ENCODE measurements at regions not wholly inside any gene's neighbourhood (a gene's known extent, or its start where the extent isn't known, plus 50 kb on each side); places are given as distances from the start of the nearest gene placed in this dataset.

DNA sequence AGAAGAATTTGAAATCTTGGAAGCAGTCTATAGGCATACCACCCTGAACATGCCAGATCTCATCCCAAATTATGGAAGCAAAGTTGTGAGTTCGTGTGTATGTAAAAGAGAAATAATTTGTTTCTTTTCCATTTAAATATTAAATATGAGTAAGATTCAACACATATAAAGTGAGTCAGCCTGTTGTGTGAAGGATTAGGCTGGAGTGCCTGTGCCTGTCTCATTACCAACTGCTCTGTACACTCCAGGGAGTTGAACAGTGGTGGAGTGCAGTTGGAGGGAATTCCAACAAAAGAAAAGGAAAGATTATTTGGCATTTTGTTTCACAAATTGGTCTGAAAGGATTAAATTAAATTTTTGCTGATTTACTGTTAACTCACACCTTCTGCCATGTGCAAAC, 435.6 kb downstream of the FAT4 start:
- DNase-seq = no peak
- H3K4me3 ChIP-seq = no peak overlapping the region
- intact Hi-C loops (cut with DNase I; ENCODE audit: low total_unique reads) = no loop called here
- ATAC-seq = no peak
- no peaks in the 10 kb centered on the region for H3K4me1 ChIP-seq
- H3K36me3 ChIP-seq = no peaks in the 10 kb centered on the region
- in situ Hi-C loops (cut with MboI; ENCODE audit: low sequenced_read_pairs in 4 of 4) = no loop called here
- no peak for TF ChIP-seq POLR2A (IDR thresholded peaks at IDR 0.05)
- TF ChIP-seq, protein P1, sequence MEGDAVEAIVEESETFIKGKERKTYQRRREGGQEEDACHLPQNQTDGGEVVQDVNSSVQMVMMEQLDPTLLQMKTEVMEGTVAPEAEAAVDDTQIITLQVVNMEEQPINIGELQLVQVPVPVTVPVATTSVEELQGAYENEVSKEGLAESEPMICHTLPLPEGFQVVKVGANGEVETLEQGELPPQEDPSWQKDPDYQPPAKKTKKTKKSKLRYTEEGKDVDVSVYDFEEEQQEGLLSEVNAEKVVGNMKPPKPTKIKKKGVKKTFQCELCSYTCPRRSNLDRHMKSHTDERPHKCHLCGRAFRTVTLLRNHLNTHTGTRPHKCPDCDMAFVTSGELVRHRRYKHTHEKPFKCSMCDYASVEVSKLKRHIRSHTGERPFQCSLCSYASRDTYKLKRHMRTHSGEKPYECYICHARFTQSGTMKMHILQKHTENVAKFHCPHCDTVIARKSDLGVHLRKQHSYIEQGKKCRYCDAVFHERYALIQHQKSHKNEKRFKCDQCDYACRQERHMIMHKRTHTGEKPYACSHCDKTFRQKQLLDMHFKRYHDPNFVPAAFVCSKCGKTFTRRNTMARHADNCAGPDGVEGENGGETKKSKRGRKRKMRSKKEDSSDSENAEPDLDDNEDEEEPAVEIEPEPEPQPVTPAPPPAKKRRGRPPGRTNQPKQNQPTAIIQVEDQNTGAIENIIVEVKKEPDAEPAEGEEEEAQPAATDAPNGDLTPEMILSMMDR (IDR thresholded peaks at IDR 0.05 in 4 of 5, conservative IDR thresholded peaks at IDR 0.05 in 1 of 5) = no peak
- H3K27me3 ChIP-seq = no peaks in the 10 kb centered on the region
- H3K27ac ChIP-seq = no peak overlapping the region
- no peaks in the 10 kb centered on the region for H3K9me3 ChIP-seq

DNA sequence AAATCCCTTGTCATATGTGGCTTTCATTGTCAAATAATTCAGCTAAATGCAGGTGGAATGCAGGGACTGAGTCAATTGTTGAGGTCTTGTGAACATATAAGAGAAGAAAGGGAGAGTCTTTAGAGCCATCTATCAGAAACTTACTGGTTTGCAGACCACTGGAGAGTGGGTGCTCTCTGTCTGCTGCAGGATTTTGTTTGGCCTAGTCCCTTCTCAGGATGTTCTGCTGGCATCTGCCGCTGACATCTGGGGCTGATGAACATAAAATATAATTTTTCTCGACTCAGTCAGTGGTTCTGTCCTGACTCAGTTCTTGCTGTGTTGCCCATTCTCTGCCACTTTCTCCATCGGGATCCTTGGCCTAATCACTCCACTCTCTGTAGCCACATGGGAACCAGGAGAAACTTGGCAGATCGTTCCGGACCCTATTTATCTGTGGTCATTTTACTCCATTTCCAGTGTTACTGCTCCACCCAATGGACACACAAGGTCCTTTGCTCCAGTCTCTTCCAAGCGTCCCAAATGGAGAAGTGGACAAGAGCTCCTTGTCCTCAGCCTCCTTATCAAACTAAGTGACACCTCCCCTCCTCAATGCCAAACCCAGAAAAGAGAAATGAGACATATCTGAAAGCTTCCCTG, 436.2 kb downstream of the FAT4 start:
- TF ChIP-seq, protein P1 (IDR thresholded peaks at IDR 0.05 in 4 of 5, conservative IDR thresholded peaks at IDR 0.05 in 1 of 5) = peak in 2 of 5 experiments; percentile 26 to 31
- TF ChIP-seq POLR2A (IDR thresholded peaks at IDR 0.05) = no peak

DNA sequence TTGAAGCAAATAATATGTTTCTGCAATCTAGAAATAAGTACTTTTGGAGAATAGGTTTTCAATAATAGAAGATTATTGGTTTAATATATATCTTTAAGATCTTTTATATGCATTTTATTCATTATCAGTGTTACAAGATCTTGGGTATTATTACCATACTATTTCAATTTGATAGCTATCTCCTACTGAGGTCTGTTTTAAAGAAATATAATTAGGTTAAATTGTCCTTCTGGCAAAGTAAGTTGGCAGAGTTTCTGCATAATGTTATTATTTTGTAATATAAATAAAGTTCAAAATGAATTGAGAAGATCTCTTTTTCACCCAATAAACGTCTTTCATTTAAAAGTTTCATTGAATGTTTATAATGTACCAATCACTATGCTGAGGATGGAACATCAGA, 443.7 kb downstream of the FAT4 start:
- in situ Hi-C loops (cut with MboI; ENCODE audit: low sequenced_read_pairs in 4 of 4) (no loop called here), intact Hi-C loops (cut with DNase I; ENCODE audit: low total_unique reads) (no loop called here)
- H3K9me3 ChIP-seq = no peaks in the 10 kb centered on the region
- no peak for ATAC-seq
- no peak overlapping the region for H3K27ac ChIP-seq
- TF ChIP-seq, protein P1 (IDR thresholded peaks at IDR 0.05 in 4 of 5, conservative IDR thresholded peaks at IDR 0.05 in 1 of 5) = no peak
- no peak for TF ChIP-seq POLR2A (IDR thresholded peaks at IDR 0.05)
- no peaks in the 10 kb centered on the region for H3K4me1 ChIP-seq
- no peak for DNase-seq
- H3K36me3 ChIP-seq = no peaks in the 10 kb centered on the region
- no peaks in the 10 kb centered on the region for H3K27me3 ChIP-seq
- H3K4me3 ChIP-seq = no peak overlapping the region

More for the DNA sequence above, 436.2 kb downstream of the FAT4 start:
- intact Hi-C loops (cut with DNase I; ENCODE audit: low total_unique reads) = no loop called here
- H3K27ac ChIP-seq = no peak overlapping the region
- no peak overlapping the region for H3K4me3 ChIP-seq
- in situ Hi-C loops (cut with MboI; ENCODE audit: low sequenced_read_pairs in 4 of 4) = no loop called here
- H3K9me3 ChIP-seq = no peaks in the 10 kb centered on the region
- ATAC-seq (peak in 1 of 2 donors; percentile 36), DNase-seq (no peak)
- no peaks in the 10 kb centered on the region for H3K27me3 ChIP-seq
- H3K4me1 ChIP-seq = no peaks in the 10 kb centered on the region
- H3K36me3 ChIP-seq = no peaks in the 10 kb centered on the region

DNA sequence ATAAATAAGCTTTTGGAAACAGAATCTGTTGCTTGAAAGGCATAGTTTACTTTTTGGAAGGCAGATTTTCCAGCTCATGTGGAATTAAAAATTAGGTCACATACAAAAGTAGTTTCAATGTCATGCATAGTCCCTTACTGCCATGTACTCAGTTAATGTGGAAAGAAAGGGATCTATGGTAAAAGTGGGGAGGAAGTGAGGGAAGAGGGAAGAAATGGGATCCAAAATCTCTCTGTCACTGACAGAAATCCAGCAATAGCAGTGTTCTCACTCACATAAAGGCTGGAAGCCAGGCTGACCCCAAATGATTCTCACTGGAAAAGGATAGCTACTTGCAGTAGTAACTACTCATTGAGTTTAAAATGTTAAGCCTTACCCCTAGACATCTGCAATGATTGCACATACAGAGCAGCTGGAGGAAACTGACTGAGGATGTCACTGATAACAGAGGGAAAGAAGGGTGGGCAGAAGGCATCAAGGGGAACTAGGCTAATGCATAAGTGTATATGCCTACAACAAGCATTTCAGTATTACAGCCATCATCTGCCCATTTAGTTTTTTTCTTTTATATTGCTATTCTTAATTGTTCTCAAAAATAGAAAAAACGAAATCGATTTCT, 445.6 kb downstream of the FAT4 start:
- Histone ChIP-seq H3K4me1 (no peaks in the 10 kb centered on the region), H3K27me3 (no peaks in the 10 kb centered on the region), H3K27ac (no peak overlapping the region), H3K36me3 (no peaks in the 10 kb centered on the region), H3K4me3 (no peak overlapping the region), H3K9me3 (no peaks in the 10 kb centered on the region)
- TF ChIP-seq, protein P1 (IDR thresholded peaks at IDR 0.05 in 4 of 5, conservative IDR thresholded peaks at IDR 0.05 in 1 of 5) = no peak
- TF ChIP-seq POLR2A (IDR thresholded peaks at IDR 0.05) = no peak
- DNase-seq (no peak), ATAC-seq (no peak)
- intact Hi-C loops (cut with DNase I; ENCODE audit: low total_unique reads) (no loop called here), in situ Hi-C loops (cut with MboI; ENCODE audit: low sequenced_read_pairs in 4 of 4) (no loop called here)
